Neural progenitor cell (in vitro differentiated cells): ENCODE measurements at regions not wholly inside any gene's neighbourhood (a gene's known extent, or its start where the extent isn't known, plus 50 kb on each side); places are given as distances from the start of the nearest gene placed in this dataset.

ENCODE experiments used
- CTCF ChIP-seq: fragments of 200-600 bp; sonication (generic); IDR thresholded peaks from 2 replicates; pipeline ENCODE4 v1.5.1; 2017; ENCODE audit warnings: antibody characterized with exemption, mild to moderate bottlenecking
- EZH2 ChIP-seq: fragments of 200-600 bp; sonication (generic); IDR thresholded peaks from 2 replicates; pipeline ENCODE4 v1.6.1; 2017; ENCODE audit warnings: antibody characterized with exemption, mild to moderate bottlenecking, moderate library complexity
- EZH2phosphoT487 ChIP-seq: fragments of 200-600 bp; sonication (generic); IDR thresholded peaks from 2 replicates; pipeline ENCODE4 v1.6.1; 2017; ENCODE audit warnings: antibody characterized with exemption

- no peak for TF ChIP-seq CTCF
- TF ChIP-seq EZH2 = no peak
- no peak for TF ChIP-seq EZH2phosphoT487
These were observed 56.1 kb upstream of the SCAF11 start for GRCh38 chr12:46046436-46046835.
